Endothelial cell of umbilical vein (primary cell): ENCODE measurements at regions not wholly inside any gene's neighbourhood (a gene's known extent, or its start where the extent isn't known, plus 50 kb on each side); places are given as distances from the start of the nearest gene placed in this dataset.

Experiments
- BruUV-seq: library from RNA; stranded (reverse); fragments of 400-500 nt; replicated peaks from 2 replicates; lab custom pipeline; 2021; lab: Mats Ljungman, UMichigan
- CTCF ChIA-PET: fragments of 300-600, 350-600 bp; sonication (Branson Sonifier 250); formaldehyde crosslinking; loops from one replicate; lab custom pipeline; 2021; ENCODE audit warnings: antibody characterized with exemption, inconsistent platforms; lab: Charles Lee
- POLR2A ChIA-PET: fragments of 300-600, 350-600 bp; sonication (Branson Sonifier 250); formaldehyde crosslinking; loops from one replicate; lab custom pipeline; 2021; ENCODE audit warnings: antibody characterized with exemption, inconsistent platforms; lab: Charles Lee
- DNase-seq: peaks from one replicate; pipeline ENCODE4 v3.0.0-alpha.2; 2011; ENCODE audit warnings: low read depth, low spot score
- FAIRE-seq: peaks from 2 replicates; lab custom pipeline; 2011; peaks lifted over from hg19 to GRCh38; lab: Jason Lieb, UNC
- H2AFZ ChIP-seq: 2 replicates; pipeline ENCODE4 v1.6.0; 2012; ENCODE audit warnings: low read depth, low read length, control low read depth, inconsistent platforms
- H3K27ac ChIP-seq: 2 replicates; pipeline ENCODE4 v1.5.1; 2011; ENCODE audit warnings: low read depth, mild to moderate bottlenecking, control low read depth, low read length, moderate library complexity; ENCODE audit not compliant: insufficient read depth
- H3K27me3 ChIP-seq, 2 experiments: 2 replicates each; pipeline versions ENCODE4 v1.6.0 to v1.6.1; 2011; ENCODE audit warnings: low read length in 2 of 2, mixed read lengths in 1 of 2; ENCODE audit not compliant: control insufficient read depth in 2 of 2, insufficient read depth in 2 of 2
- H3K36me3 ChIP-seq, 2 experiments: 2 replicates in 1 of 2; 3 replicates in 1 of 2; pipeline ENCODE4 v1.5.1; 2011; ENCODE audit warnings: low read length in 2 of 2, mild to moderate bottlenecking in 1 of 2, moderate library complexity in 1 of 2; ENCODE audit not compliant: control insufficient read depth in 2 of 2, insufficient read depth in 2 of 2; ENCODE audit errors: extremely low read depth in 1 of 2
- H3K4me1 ChIP-seq: 3 replicates; pipeline ENCODE4 v1.5.1; 2011; ENCODE audit warnings: mild to moderate bottlenecking, low read length; ENCODE audit not compliant: control insufficient read depth, insufficient read depth; ENCODE audit errors: extremely low read depth
- H3K4me2 ChIP-seq: 2 replicates; pipeline ENCODE4 v1.6.1; 2011; ENCODE audit warnings: low read length, control low read depth, mixed read lengths; ENCODE audit not compliant: insufficient read depth
- H3K4me3 ChIP-seq, 3 experiments: fragments of 200-600 bp in 1 of 3; sonication (generic), shearing (Covaris generic) in 1 of 3; replicated peaks in 1 of 3; 2 replicates each; pipeline ENCODE4 v1.5.1; 2011 to 2016; ENCODE audit warnings: control low read depth in 3 of 3, low read length in 3 of 3, mild to moderate bottlenecking in 2 of 3, inconsistent platforms in 1 of 3, low read depth in 1 of 3, moderate library complexity in 1 of 3; ENCODE audit not compliant: insufficient read depth in 1 of 3
- H3K79me2 ChIP-seq: 2 replicates; pipeline ENCODE4 v1.6.0; 2012; ENCODE audit warnings: low read length, inconsistent platforms; ENCODE audit not compliant: control insufficient read depth, insufficient read depth
- H3K9ac ChIP-seq: replicated peaks from 2 replicates; pipeline ENCODE3; 2011; ENCODE audit warnings: low read length, control low read depth; ENCODE audit not compliant: insufficient read depth; ENCODE audit errors: extremely low read depth
- H3K9me1 ChIP-seq: replicated peaks from 3 replicates; pipeline ENCODE4 v1.6.0; 2011; ENCODE audit warnings: mild to moderate bottlenecking, low read length; ENCODE audit not compliant: control insufficient read depth, insufficient read depth; ENCODE audit errors: extremely low read depth
- H3K9me3 ChIP-seq: replicated peaks from 2 replicates; pipeline ENCODE4 v1.5.1; 2012; ENCODE audit warnings: low read length, inconsistent platforms; ENCODE audit not compliant: control insufficient read depth, insufficient read depth
- H4K20me1 ChIP-seq: replicated peaks from 2 replicates; pipeline ENCODE3; 2011; ENCODE audit warnings: mild to moderate bottlenecking, low read length; ENCODE audit not compliant: control insufficient read depth, insufficient read depth; ENCODE audit errors: extremely low read depth
- CTCF ChIP-seq, 2 donors: IDR thresholded peaks; 1 replicate in 1 of 2; 2 replicates in 1 of 2; pipeline ENCODE4 v1.5.1; 2011; ENCODE audit warnings: low read length in 2 of 2, mild to moderate bottlenecking in 2 of 2, moderate library complexity in 2 of 2, control low read depth in 1 of 2, inconsistent platforms in 1 of 2, low read depth in 1 of 2; ENCODE audit not compliant: insufficient read depth in 1 of 2; ENCODE audit errors: extremely low read depth in 1 of 2
- EZH2 ChIP-seq: IDR thresholded peaks from 2 replicates; pipeline ENCODE4 v1.6.1; 2012; ENCODE audit warnings: borderline replicate concordance, low read depth, mild to moderate bottlenecking, moderate library complexity, low read length, inconsistent platforms; ENCODE audit not compliant: severe bottlenecking
- FOS ChIP-seq: IDR thresholded peaks from 2 replicates; pipeline ENCODE4 v1.6.1; 2011; ENCODE audit warnings: mild to moderate bottlenecking, low read length, moderate library complexity, borderline replicate concordance; ENCODE audit not compliant: insufficient read depth
- GATA2 ChIP-seq: IDR thresholded peaks from 2 replicates; pipeline ENCODE4 v1.7.0; 2011; ENCODE audit warnings: low read depth, mild to moderate bottlenecking, moderate library complexity, mixed read lengths, low read length; ENCODE audit not compliant: insufficient read length, insufficient read depth
- JUN ChIP-seq: IDR thresholded peaks from 2 replicates; pipeline ENCODE4 v1.6.1; 2011; ENCODE audit warnings: borderline replicate concordance, low read depth; ENCODE audit not compliant: insufficient read length, insufficient read depth
- MAX ChIP-seq: IDR thresholded peaks from 2 replicates; pipeline ENCODE4 v1.6.1; 2011; ENCODE audit not compliant: insufficient read depth, insufficient read length
- MYC ChIP-seq: IDR thresholded peaks from one replicate; pipeline ENCODE4 v1.6.1; 2011; ENCODE audit warnings: mild to moderate bottlenecking, low read depth, low read length
- POLR2A ChIP-seq: IDR thresholded peaks from 2 replicates; pipeline ENCODE4 v1.6.1; 2012; ENCODE audit warnings: low read depth, mild to moderate bottlenecking, control low read depth, low read length
- POLR2AphosphoS5 ChIP-seq: IDR thresholded peaks from 2 replicates; pipeline ENCODE4 v1.6.1; 2012; ENCODE audit warnings: low read depth, mild to moderate bottlenecking, control low read depth, low read length, moderate library complexity; ENCODE audit not compliant: insufficient read depth
- dilution Hi-C: fragments of 300-500 bp; cut with MboI; formaldehyde crosslinking; loops from one replicate; pipeline ENCODE4 v1.15.0; 2019; ENCODE audit warnings: low sequenced_read_pairs; ENCODE audit not compliant: extremely low pct_ligation_motif_present
- intact Hi-C: fragments of 100-400 bp; cut with micrococcal nuclease; formaldehyde crosslinking; loops from one replicate; pipeline ENCODE4 v1.10.0; 2022

DNA sequence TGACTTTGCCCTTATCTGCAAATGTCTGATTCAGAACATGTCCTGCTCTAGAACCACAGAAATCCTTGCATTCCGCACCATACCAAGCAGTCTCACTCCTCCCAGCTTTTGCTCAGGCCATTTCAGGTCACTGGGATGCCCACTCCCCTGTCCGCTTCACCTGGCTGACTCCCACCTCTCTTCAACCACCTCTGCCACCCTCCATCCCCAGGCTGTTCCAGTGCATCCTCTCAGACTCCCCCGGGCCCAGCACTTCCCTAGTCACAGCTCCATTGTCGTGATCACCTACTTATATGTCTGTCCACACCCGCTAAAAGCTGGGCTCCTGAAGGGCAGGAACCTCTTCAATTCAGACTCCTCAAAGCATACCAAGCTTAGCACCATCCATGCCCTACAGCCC is 58.4 kb upstream of the CDH5 start:
- Histone ChIP-seq H4K20me1 (no peaks in the 10 kb centered on the region), H3K9me3 (no peaks in the 10 kb centered on the region), H2AFZ (no peak overlapping the region), H3K4me1 (no peaks in the 10 kb centered on the region), H3K9me1 (no peaks in the 10 kb centered on the region), H3K4me3 (no peak overlapping the region), H3K36me3 (no peaks in the 10 kb centered on the region), H3K27ac (no peak overlapping the region), H3K79me2 (no peaks in the 10 kb centered on the region), H3K4me2 (no peak overlapping the region), H3K27me3 (no peaks in the 10 kb centered on the region), H3K9ac (no peak overlapping the region)
- intact Hi-C loops, result no loop called here
- no TSS peak for BruUV-seq
- TF ChIP-seq EZH2 (no peak), GATA2 (no peak), FOS (no peak), POLR2AphosphoS5 (no peak)
- ChIA-PET POLR2A (no interaction called here), CTCF (interaction anchor here (1.1 kb wide), 1 partner anchor 34 kb away, joined by 3 read pairs; no protein-coding TSS in a partner anchor)
- no peak for DNase-seq
- dilution Hi-C loops, result no loop called here
- FAIRE-seq, result no peak

DNA sequence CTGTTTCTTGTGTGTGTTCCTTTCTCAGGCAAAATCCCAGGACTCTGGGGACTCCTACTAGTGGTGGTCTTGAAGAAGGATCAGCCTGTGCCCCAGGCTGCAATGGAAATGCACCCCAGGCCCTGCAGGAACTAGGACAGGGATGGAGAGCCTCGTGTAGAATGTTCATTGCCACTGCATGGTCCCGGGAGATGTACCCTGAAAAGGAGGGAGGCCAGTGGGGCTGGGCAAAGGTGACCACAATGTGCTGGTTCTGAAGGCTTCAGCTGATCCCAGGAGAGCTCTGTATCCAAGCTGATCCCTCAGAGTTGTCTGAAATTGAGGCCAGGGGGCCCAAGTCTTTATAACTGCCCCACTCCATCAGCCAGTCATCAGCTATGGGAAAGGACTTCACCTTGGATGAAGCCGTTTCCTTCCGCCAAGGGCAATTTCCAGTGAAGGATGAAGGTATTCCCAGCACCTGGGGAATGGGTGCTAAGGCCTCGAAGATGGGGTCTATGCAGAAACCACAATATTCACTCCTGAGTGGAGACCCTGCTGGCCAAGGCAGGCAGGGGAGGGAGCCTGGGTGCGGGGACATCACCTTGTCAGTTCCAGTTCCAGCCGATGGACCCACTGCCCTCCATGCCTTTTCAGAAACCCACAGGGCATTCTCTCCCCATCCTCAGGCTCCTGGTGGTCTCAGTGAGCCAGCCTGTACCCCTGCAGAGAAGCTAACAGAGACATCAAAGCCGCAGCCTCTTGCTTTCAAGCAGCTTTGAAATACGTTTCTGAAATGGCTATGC is 59.9 kb upstream of the CDH5 start:
- no TSS peak for BruUV-seq
- intact Hi-C loops (no loop called here), dilution Hi-C loops (no loop called here)
- Histone ChIP-seq H3K36me3 (no peaks in the 10 kb centered on the region), H3K4me1 (no peaks in the 10 kb centered on the region), H4K20me1 (no peaks in the 10 kb centered on the region), H3K27ac (no peak overlapping the region), H2AFZ (no peak overlapping the region), H3K27me3 (no peaks in the 10 kb centered on the region), H3K79me2 (no peaks in the 10 kb centered on the region), H3K4me2 (no peak overlapping the region), H3K9me1 (no peaks in the 10 kb centered on the region), H3K4me3 (no peak overlapping the region), H3K9ac (no peak overlapping the region), H3K9me3 (no peaks in the 10 kb centered on the region)
- no peak for DNase-seq
- POLR2A ChIA-PET, result no interaction called here
- CTCF ChIA-PET, result interaction anchor here (1.0 to 1.6 kb wide), 2 partner anchors 30 to 36 kb away, joined by 4 to 7 read pairs; no protein-coding TSS in a partner anchor
- no peak for TF ChIP-seq FOS
- TF ChIP-seq JUN, result no peak
- TF ChIP-seq MAX, result no peak
- no peak for TF ChIP-seq POLR2A
- no peak for TF ChIP-seq POLR2AphosphoS5
- no peak for TF ChIP-seq GATA2
- no peak for TF ChIP-seq CTCF (IDR thresholded peaks at IDR 0.05; ENCODE audit: extremely low read depth in 1 of 2, insufficient read depth in 1 of 2, low read depth in 1 of 2, low read length in 2 of 2)
- no peak for TF ChIP-seq MYC
- no peak for TF ChIP-seq EZH2
- no peak for FAIRE-seq
